Activated T-cell treated with anti-CD3 and anti-CD28 coated beads, Interleukin-2, amount 50 U/mL, for 1 hour (primary cell): ENCODE measurements at regions not wholly inside any gene's neighbourhood (a gene's known extent, or its start where the extent isn't known, plus 50 kb on each side); places are given as distances from the start of the nearest gene placed in this dataset.
"Not testable (repeated sequence)": the region's sequence is repeated elsewhere in the genome, so short reads cannot be mapped to it uniquely, and the experiment has no call there.

Experiments used
- DNase-seq: peaks from one replicate; pipeline ENCODE4 v3.0.0-alpha.2; 2020

- DNase-seq: no peak
Measured at GRCh38 chr13:79642596-79642995, 161.6 kb downstream of the NDFIP2 start.

GRCh38 chr13:79637133-79637763 lies 156.3 kb downstream of the NDFIP2 start:
- no peak for DNase-seq

- no peak for DNase-seq
Measured at GRCh38 chr13:79631051-79631659, 150.2 kb downstream of the NDFIP2 start.

GRCh38 chr13:79628463-79628862 lies 147.5 kb downstream of the NDFIP2 start:
- no peak for DNase-seq

- no peak for DNase-seq
Measured at GRCh38 chr13:79626924-79627323, 146.0 kb downstream of the NDFIP2 start.

- no peak for DNase-seq
Measured at GRCh38 chr13:79625517-79625916, 144.6 kb downstream of the NDFIP2 start.

- no peak for DNase-seq
Measured at GRCh38 chr13:79621902-79622301, 140.9 kb downstream of the NDFIP2 start.

GRCh38 chr13:79621449-79621848 lies 140.5 kb downstream of the NDFIP2 start:
- DNase-seq: no peak

GRCh38 chr13:79614250-79614918 lies 133.4 kb downstream of the NDFIP2 start:
- no peak for DNase-seq

GRCh38 chr13:79612604-79613003 lies 131.6 kb downstream of the NDFIP2 start:
- DNase-seq: no peak

- DNase-seq: not testable (repeated sequence)
Measured at GRCh38 chr13:79607895-79608294, 126.9 kb downstream of the NDFIP2 start.
